Coronary artery (tissue), 2 donors: ENCODE measurements at regions not wholly inside any gene's neighbourhood (a gene's known extent, or its start where the extent isn't known, plus 50 kb on each side); places are given as distances from the start of the nearest gene placed in this dataset.

Source experiments
- DNase-seq: peaks from one replicate; pipeline ENCODE4 v3.0.0-alpha.2; 2017; ENCODE audit warnings: low spot score
- H3K27ac ChIP-seq, 2 donors: fragments of 200-600 bp; sonication (generic); one replicate each; pipeline ENCODE4 v1.5.1; 2016 to 2019
- H3K4me3 ChIP-seq: fragments of 200-600 bp; sonication (generic); 2 replicates; pipeline ENCODE4 v1.5.1; 2016; ENCODE audit warnings: mild to moderate bottlenecking, moderate library complexity
- TF ChIP-seq, protein P1 (sequence below): fragments of 200-600 bp; sonication (generic); IDR thresholded peaks from one replicate; pipeline ENCODE4 v1.5.1; 2019; ENCODE audit warnings: antibody characterized with exemption

DNA sequence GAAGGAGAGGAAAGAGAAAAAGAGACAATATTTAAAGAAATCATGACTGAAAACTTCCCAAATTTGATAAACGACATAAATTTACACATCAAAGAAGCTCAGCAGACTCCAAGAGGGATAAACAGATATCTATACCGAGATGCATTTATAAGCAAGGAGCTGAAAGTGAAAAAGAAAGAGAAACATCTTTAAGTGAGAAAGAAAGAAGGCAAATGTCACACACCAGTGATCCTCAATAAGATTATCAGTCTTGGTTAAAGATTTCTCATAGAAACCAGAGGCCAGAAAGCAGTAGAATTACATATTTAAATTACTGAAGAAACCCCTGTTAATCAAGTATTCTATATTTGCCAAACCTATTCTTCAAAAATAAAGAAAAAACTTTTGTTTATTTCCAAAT is 424.2 kb downstream of the SLC16A7 start:
- no peak overlapping the region for H3K4me3 ChIP-seq
- no peak for DNase-seq
- no peak overlapping the region for H3K27ac ChIP-seq
- TF ChIP-seq, protein P1, sequence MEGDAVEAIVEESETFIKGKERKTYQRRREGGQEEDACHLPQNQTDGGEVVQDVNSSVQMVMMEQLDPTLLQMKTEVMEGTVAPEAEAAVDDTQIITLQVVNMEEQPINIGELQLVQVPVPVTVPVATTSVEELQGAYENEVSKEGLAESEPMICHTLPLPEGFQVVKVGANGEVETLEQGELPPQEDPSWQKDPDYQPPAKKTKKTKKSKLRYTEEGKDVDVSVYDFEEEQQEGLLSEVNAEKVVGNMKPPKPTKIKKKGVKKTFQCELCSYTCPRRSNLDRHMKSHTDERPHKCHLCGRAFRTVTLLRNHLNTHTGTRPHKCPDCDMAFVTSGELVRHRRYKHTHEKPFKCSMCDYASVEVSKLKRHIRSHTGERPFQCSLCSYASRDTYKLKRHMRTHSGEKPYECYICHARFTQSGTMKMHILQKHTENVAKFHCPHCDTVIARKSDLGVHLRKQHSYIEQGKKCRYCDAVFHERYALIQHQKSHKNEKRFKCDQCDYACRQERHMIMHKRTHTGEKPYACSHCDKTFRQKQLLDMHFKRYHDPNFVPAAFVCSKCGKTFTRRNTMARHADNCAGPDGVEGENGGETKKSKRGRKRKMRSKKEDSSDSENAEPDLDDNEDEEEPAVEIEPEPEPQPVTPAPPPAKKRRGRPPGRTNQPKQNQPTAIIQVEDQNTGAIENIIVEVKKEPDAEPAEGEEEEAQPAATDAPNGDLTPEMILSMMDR = no peak

DNA sequence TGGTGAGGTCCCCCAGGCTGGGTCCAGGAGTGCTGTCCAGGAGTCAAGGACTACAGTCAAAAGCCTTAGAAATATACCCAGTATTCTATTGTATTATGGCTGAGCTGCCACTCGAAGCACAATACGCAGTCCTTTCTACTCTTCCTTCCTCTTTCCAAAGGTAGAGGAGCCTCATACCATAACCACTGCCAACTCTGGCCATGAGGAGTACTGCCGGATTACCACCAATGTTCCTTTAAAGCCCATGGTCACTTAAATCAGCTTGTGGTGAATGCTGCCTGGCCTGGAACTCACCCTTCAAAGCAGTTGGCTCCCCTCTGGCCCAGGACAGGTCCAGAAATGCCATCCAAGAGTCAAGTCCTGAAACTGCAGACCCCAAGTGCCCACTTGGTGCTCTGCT is 425.4 kb downstream of the SLC16A7 start:
- no peak for DNase-seq

DNA sequence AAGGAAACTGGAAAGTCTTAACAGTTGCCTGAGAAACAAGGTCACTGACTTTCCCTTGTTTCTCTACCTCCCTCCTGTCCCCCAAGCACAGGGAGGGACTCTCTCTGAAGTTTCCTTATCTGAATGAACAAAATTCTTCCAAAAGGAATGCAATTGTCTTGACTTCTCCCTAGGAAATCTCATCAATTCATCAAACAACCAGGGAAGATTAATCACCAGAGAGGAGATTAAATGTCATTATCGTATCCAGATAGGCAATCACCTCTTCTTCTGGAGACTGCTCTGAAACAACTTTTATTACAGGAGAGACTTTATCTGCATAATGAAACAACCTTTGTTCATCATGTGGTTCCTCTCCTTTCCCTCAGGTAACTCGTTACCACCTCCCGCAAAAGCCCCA is 431.4 kb downstream of the SLC16A7 start:
- DNase-seq = no peak
- TF ChIP-seq, protein P1 = no peak
- H3K4me3 ChIP-seq = no peak overlapping the region
- H3K27ac ChIP-seq = no peak overlapping the region

More for the DNA sequence above, 425.4 kb downstream of the SLC16A7 start:
- H3K4me3 ChIP-seq = no peak overlapping the region
- no peak overlapping the region for H3K27ac ChIP-seq
- TF ChIP-seq, protein P1 = no peak

DNA sequence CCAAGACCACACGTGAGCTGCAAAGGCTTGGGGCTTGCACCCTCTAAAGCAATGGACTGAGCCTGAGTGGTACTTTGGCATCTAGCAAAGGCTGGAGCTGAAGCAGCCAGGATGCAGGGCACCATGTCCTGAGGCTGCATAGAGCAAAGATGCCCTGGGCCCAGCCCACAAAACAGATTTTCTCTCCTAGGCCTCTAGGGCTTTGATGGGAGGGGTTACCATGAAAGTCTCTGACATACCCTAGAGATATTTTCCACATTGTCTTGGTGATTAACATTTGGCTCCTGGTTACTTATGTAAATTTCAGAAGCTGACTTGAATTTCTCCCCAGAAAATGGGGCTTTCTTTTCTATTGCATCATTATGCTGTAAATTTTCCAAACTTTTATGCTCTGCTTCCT is 438.3 kb downstream of the SLC16A7 start:
- DNase-seq = no peak
- Histone ChIP-seq H3K27ac (no peak overlapping the region), H3K4me3 (no peak overlapping the region)
- TF ChIP-seq, protein P1 = no peak

DNA sequence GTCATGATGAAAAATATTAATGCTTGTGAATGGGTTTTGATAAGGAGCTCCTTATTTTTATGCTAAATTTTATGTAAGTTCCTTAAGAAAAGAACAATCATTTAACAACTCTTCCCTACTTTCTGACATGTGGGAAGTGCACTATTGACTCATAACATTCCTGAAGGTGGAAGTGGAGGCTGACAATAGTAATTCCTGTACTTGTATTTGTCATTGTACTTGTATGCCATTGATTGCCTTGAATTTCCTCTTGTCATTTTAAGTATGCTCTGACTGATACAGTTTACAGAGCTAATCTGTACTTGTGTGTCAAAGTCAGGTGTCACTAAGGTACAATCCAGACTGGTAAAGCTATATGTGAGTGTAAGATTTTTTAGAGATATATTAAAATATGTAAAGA is 440.0 kb downstream of the SLC16A7 start:
- H3K27ac ChIP-seq = no peak overlapping the region
- no peak overlapping the region for H3K4me3 ChIP-seq
- TF ChIP-seq, protein P1 = no peak
- DNase-seq = no peak

DNA sequence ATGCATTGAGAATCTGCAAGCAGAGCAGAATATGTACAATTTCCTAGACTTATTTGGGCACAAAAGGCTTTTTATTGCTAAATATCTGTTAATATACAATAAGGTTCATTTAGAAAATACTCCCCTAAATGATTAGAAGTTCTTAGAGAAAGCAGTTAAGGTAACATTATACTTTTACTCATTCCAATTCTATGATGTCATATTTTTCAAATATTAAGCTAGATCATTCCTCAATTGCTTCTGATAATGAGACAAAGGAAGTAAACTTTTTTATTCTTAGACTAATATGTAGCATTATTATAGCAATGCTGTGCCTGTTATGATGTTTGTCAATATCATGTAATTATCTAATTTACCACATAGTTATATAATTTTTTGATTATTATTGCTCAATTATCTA is 447.0 kb downstream of the SLC16A7 start:
- TF ChIP-seq, protein P1 = no peak
- DNase-seq = no peak
- Histone ChIP-seq H3K4me3 (no peak overlapping the region), H3K27ac (no peak overlapping the region)

DNA sequence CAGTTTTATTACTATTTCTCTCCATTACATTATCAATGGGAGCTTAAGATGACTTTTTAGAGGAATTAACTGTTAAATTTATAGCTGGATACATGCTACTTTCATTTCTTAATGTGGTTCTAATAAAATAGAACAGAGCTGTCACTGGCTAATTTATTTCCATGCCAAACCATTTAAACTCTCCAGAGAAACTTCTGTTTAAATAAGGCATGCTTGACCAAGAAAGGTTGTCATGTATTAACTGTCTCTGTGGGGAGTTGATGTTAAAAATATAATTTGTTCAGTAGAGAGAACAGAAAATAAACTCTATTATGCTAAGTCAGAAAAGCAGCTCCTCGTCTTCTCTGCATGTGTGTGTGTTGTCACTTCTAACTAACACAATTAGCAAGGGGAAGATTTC is 447.4 kb downstream of the SLC16A7 start:
- DNase-seq = no peak
- H3K4me3 ChIP-seq = no peak overlapping the region
- H3K27ac ChIP-seq = no peak overlapping the region
- TF ChIP-seq, protein P1 = no peak
